ENCODE measurements at regions not wholly inside any gene's neighbourhood (a gene's known extent, or its start where the extent isn't known, plus 50 kb on each side); places are given as distances from the start of the nearest gene placed in this dataset.
"Not testable (repeated sequence)": the region's sequence is repeated elsewhere in the genome, so short reads cannot be mapped to it uniquely, and the experiment has no call there.

GRCh38 chr2:22002066-22002465 lies 878.3 kb downstream of the TDRD15 start:
- no peak for DNase-seq

GRCh38 chr2:22003270-22003669 lies 879.5 kb downstream of the TDRD15 start:
- DNase-seq: no peak

- no peak for DNase-seq
These were observed 887.3 kb downstream of the TDRD15 start for GRCh38 chr2:22011048-22011447.

GRCh38 chr2:22020091-22020742 lies 896.4 kb downstream of the TDRD15 start:
- no peak for DNase-seq

- DNase-seq: no peak
These were observed 903.7 kb downstream of the TDRD15 start for GRCh38 chr2:22027345-22028005.

GRCh38 chr2:22035361-22035830 lies 911.6 kb downstream of the TDRD15 start:
- DNase-seq: no peak

GRCh38 chr2:22037274-22037673 lies 913.5 kb downstream of the TDRD15 start:
- no peak for DNase-seq

GRCh38 chr2:22043784-22044183 lies 920.0 kb downstream of the TDRD15 start:
- no peak for DNase-seq

- DNase-seq: no peak
These were observed 932.2 kb downstream of the TDRD15 start for GRCh38 chr2:22055784-22056620.

- no peak for DNase-seq
These were observed 932.9 kb downstream of the TDRD15 start for GRCh38 chr2:22056621-22057132.

- DNase-seq: no peak
These were observed 938.9 kb downstream of the TDRD15 start for GRCh38 chr2:22062679-22063078.

GRCh38 chr2:22076454-22076853 lies 952.7 kb downstream of the TDRD15 start:
- DNase-seq: no peak

- DNase-seq: no peak
These were observed 954.9 kb downstream of the TDRD15 start for GRCh38 chr2:22078701-22079100.

GRCh38 chr2:22079583-22079982 lies 955.8 kb downstream of the TDRD15 start:
- DNase-seq: no peak

- DNase-seq: no peak
These were observed 963.0 kb downstream of the TDRD15 start for GRCh38 chr2:22086726-22087125.

GRCh38 chr2:22103617-22104016 lies 979.8 kb downstream of the TDRD15 start:
- not testable (repeated sequence) for DNase-seq

- no peak for DNase-seq
These were observed 986.5 kb downstream of the TDRD15 start for GRCh38 chr2:22110244-22110651.

GRCh38 chr2:22124003-22124402 lies 1000.2 kb downstream of the TDRD15 start:
- no peak for DNase-seq

GRCh38 chr2:22126106-22126505 lies 1002.3 kb downstream of the TDRD15 start:
- no peak for DNase-seq

GRCh38 chr2:22126978-22127377 lies 1003.2 kb downstream of the TDRD15 start:
- DNase-seq: no peak

- no peak for DNase-seq
These were observed 1010.7 kb downstream of the TDRD15 start for GRCh38 chr2:22134421-22134820.

GRCh38 chr2:22136446-22136845 lies 1012.7 kb downstream of the TDRD15 start:
- DNase-seq: no peak

- no peak for DNase-seq
These were observed 1020.1 kb downstream of the TDRD15 start for GRCh38 chr2:22143840-22144239.

All from suppressor macrophage (primary cell).